ENCODE measurements at regions not wholly inside any gene's neighbourhood (a gene's known extent, or its start where the extent isn't known, plus 50 kb on each side); places are given as distances from the start of the nearest gene placed in this dataset.

DNA sequence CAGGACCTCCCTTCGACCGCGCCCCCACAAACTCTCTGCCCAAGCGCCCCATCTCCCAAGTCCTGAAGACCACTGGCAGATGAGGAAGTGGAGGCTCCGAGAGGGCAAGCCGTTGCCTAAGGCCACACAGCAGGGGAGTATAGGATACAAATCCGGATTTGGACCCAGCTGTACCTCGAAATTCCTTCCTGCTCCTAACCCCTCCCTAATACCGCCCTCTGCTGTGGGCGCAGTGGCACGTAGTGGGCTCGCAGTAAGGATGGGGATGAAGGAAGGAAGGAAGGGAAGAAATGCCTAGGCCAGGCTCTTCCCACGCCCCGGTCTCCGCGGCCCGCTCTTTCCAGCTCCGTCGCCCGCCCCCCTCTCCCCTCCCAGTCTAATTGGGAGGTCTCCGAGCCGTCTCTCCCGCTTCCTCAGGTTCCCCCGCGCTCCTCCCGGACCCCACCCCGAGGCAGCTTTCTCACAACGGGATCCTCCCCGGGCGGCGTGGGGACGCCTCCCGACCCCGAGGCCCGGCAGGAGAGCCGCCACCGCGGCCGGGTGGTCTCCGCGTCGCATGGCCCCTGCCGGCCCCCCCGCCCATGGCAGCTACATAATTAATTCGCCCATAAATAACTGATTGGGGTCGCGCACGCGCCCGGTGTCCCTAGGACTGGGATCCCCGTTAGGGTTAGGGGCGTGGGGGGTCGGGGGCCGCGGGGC, 138.9 kb downstream of the C9orf50 start:
- TF ChIP-seq POLR2A (IDR thresholded peaks at IDR 0.05) = no peak
- TF ChIP-seq, protein P1, sequence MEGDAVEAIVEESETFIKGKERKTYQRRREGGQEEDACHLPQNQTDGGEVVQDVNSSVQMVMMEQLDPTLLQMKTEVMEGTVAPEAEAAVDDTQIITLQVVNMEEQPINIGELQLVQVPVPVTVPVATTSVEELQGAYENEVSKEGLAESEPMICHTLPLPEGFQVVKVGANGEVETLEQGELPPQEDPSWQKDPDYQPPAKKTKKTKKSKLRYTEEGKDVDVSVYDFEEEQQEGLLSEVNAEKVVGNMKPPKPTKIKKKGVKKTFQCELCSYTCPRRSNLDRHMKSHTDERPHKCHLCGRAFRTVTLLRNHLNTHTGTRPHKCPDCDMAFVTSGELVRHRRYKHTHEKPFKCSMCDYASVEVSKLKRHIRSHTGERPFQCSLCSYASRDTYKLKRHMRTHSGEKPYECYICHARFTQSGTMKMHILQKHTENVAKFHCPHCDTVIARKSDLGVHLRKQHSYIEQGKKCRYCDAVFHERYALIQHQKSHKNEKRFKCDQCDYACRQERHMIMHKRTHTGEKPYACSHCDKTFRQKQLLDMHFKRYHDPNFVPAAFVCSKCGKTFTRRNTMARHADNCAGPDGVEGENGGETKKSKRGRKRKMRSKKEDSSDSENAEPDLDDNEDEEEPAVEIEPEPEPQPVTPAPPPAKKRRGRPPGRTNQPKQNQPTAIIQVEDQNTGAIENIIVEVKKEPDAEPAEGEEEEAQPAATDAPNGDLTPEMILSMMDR (IDR thresholded peaks at IDR 0.05) = peak in 5 of 12 donors; percentile 8 to 32 (median 26)

Measured in heart left ventricle (tissue), 13 donors.